ENCODE measurements at regions not wholly inside any gene's neighbourhood (a gene's known extent, or its start where the extent isn't known, plus 50 kb on each side); places are given as distances from the start of the nearest gene placed in this dataset.

- H3K4me2 ChIP-seq (ENCODE audit: insufficient read depth, low read length), result no peak overlapping the region
- DNase-seq (ENCODE audit: insufficient read length, low spot score, missing footprints), result no peak
- no peak overlapping the region for H3K4me3 ChIP-seq (ENCODE audit: insufficient read depth, low read length)
- H3K36me3 ChIP-seq (ENCODE audit: insufficient read depth, low read length), result no peaks in the 10 kb centered on the region
- H3K79me2 ChIP-seq (ENCODE audit: insufficient read depth, low read length), result no peaks in the 10 kb centered on the region
- H3K27me3 ChIP-seq (ENCODE audit: insufficient read depth, low read length), result peaks cover 8% of the 10 kb centered on the region
- no peaks in the 10 kb centered on the region for H4K20me1 ChIP-seq (ENCODE audit: insufficient read depth, low read length)
- no peak overlapping the region for H2AFZ ChIP-seq (ENCODE audit: low read length)
- no peaks in the 10 kb centered on the region for H3K4me1 ChIP-seq (ENCODE audit: insufficient read depth, low read length)
- H3K9me3 ChIP-seq (ENCODE audit: low read depth, low read length), result peaks cover 3% of the 10 kb centered on the region
- no peak overlapping the region for H3K27ac ChIP-seq (ENCODE audit: low read depth, low read length)
- TF ChIP-seq, protein P1, sequence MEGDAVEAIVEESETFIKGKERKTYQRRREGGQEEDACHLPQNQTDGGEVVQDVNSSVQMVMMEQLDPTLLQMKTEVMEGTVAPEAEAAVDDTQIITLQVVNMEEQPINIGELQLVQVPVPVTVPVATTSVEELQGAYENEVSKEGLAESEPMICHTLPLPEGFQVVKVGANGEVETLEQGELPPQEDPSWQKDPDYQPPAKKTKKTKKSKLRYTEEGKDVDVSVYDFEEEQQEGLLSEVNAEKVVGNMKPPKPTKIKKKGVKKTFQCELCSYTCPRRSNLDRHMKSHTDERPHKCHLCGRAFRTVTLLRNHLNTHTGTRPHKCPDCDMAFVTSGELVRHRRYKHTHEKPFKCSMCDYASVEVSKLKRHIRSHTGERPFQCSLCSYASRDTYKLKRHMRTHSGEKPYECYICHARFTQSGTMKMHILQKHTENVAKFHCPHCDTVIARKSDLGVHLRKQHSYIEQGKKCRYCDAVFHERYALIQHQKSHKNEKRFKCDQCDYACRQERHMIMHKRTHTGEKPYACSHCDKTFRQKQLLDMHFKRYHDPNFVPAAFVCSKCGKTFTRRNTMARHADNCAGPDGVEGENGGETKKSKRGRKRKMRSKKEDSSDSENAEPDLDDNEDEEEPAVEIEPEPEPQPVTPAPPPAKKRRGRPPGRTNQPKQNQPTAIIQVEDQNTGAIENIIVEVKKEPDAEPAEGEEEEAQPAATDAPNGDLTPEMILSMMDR (IDR thresholded peaks at IDR 0.05; ENCODE audit: extremely low read depth, low read depth, low read length), result no peak
Measured at GRCh38 chr21:41576013-41576615, 68.2 kb upstream of the TMPRSS2 start.

DNA sequence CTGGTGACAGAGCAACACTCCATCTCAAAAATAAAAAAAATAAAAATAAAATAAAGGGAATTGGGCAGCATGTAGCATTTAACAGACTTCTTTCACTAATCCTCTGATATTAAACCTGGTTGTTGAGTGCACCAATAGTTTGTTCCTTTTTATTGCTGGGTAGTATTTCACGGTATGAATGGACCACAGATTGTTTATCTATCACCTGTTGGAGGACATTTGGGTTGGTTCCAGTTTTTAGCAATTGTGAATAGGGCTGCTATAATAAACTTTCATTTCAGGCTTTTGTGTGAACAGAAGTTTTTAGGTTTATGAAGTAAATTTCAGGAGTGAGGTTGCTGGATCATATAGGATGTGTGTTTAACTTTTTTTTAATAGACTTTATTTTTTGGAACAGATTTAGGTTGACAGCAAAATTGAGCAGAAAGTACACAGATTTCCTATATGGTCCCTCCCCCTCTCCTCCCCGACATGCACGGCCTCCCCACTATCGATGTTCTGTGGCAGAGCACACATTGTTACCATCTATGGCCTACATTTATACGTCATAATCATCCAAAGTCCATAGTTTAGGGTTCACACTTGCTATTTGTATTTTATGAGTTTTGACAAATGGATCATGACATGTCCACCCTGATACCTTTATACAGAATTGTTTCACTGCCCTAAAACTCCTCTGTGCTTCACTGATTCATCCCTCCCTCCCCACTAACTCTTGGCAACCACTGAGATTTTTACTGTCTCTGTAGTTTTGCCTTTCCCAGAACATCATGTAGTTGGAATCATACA, 66.1 kb upstream of the TMPRSS2 start:
- Histone ChIP-seq H3K27me3 (ENCODE audit: insufficient read depth, low read length) (peaks cover 4% of the 10 kb centered on the region), H3K79me2 (ENCODE audit: insufficient read depth, low read length) (no peaks in the 10 kb centered on the region), H3K9me3 (ENCODE audit: low read depth, low read length) (peaks cover 3% of the 10 kb centered on the region), H3K4me2 (ENCODE audit: insufficient read depth, low read length) (no peak overlapping the region), H3K4me1 (ENCODE audit: insufficient read depth, low read length) (no peaks in the 10 kb centered on the region), H3K36me3 (ENCODE audit: insufficient read depth, low read length) (no peaks in the 10 kb centered on the region), H2AFZ (ENCODE audit: low read length) (no peak overlapping the region), H3K4me3 (ENCODE audit: insufficient read depth, low read length) (no peak overlapping the region), H4K20me1 (ENCODE audit: insufficient read depth, low read length) (no peaks in the 10 kb centered on the region), H3K27ac (ENCODE audit: low read depth, low read length) (no peak overlapping the region)
- DNase-seq (ENCODE audit: insufficient read length, low spot score, missing footprints), result no peak
- TF ChIP-seq, protein P1 (IDR thresholded peaks at IDR 0.05; ENCODE audit: extremely low read depth, low read depth, low read length), result no peak

- H4K20me1 ChIP-seq (ENCODE audit: insufficient read depth, low read length), result no peaks in the 10 kb centered on the region
- H3K27me3 ChIP-seq (ENCODE audit: insufficient read depth, low read length), result peaks cover 4% of the 10 kb centered on the region
- no peak overlapping the region for H3K4me2 ChIP-seq (ENCODE audit: insufficient read depth, low read length)
- H3K36me3 ChIP-seq (ENCODE audit: insufficient read depth, low read length), result no peaks in the 10 kb centered on the region
- no peak overlapping the region for H2AFZ ChIP-seq (ENCODE audit: low read length)
- TF ChIP-seq, protein P1 (IDR thresholded peaks at IDR 0.05; ENCODE audit: extremely low read depth, low read depth, low read length), result no peak
- H3K4me3 ChIP-seq (ENCODE audit: insufficient read depth, low read length), result no peak overlapping the region
- H3K9me3 ChIP-seq (ENCODE audit: low read depth, low read length), result no peaks in the 10 kb centered on the region
- no peak for DNase-seq (ENCODE audit: insufficient read length, low spot score, missing footprints)
- no peaks in the 10 kb centered on the region for H3K79me2 ChIP-seq (ENCODE audit: insufficient read depth, low read length)
- no peak overlapping the region for H3K27ac ChIP-seq (ENCODE audit: low read depth, low read length)
- H3K4me1 ChIP-seq (ENCODE audit: insufficient read depth, low read length), result no peaks in the 10 kb centered on the region
Measured at GRCh38 chr21:41571938-41572510, 64.1 kb upstream of the TMPRSS2 start.

DNA sequence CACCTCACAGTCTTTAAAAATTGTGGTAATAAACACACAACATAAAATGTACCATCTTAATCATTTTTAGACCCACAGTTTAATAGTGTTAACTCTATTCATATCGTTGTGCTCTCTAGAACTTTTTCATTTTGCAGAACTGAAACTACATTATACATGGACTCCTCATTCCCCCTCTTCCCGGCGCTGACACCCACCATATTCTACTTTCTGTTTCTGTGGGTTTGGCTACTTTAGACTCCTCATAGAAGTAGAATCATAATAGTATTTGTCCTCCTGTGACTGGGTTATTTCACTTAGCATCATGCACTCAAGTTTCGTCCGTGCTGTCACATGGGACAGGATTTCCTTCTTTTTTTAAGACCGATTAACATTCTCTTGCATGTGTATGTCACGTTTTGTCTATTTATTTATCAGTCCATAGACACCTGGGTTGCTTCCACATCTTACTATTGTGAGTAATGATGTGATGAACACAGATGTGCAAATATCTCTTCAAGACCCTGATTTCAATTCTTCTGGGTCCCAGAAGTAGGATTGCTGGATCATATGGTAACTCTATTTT, 62.9 kb upstream of the TMPRSS2 start:
- no peaks in the 10 kb centered on the region for H3K36me3 ChIP-seq (ENCODE audit: insufficient read depth, low read length)
- no peaks in the 10 kb centered on the region for H3K4me1 ChIP-seq (ENCODE audit: insufficient read depth, low read length)
- H3K4me2 ChIP-seq (ENCODE audit: insufficient read depth, low read length), result no peak overlapping the region
- H3K79me2 ChIP-seq (ENCODE audit: insufficient read depth, low read length), result no peaks in the 10 kb centered on the region
- peaks cover 4% of the 10 kb centered on the region for H3K27me3 ChIP-seq (ENCODE audit: insufficient read depth, low read length)
- no peak for DNase-seq (ENCODE audit: insufficient read length, low spot score, missing footprints)
- no peaks in the 10 kb centered on the region for H4K20me1 ChIP-seq (ENCODE audit: insufficient read depth, low read length)
- no peak overlapping the region for H3K27ac ChIP-seq (ENCODE audit: low read depth, low read length)
- TF ChIP-seq, protein P1 (IDR thresholded peaks at IDR 0.05; ENCODE audit: extremely low read depth, low read depth, low read length), result no peak
- no peaks in the 10 kb centered on the region for H3K9me3 ChIP-seq (ENCODE audit: low read depth, low read length)
- no peak overlapping the region for H3K4me3 ChIP-seq (ENCODE audit: insufficient read depth, low read length)
- H2AFZ ChIP-seq (ENCODE audit: low read length), result no peak overlapping the region
